Neural crest cell (in vitro differentiated cells): ENCODE measurements at regions not wholly inside any gene's neighbourhood (a gene's known extent, or its start where the extent isn't known, plus 50 kb on each side); places are given as distances from the start of the nearest gene placed in this dataset.

Experiments used
- DNase-seq: peaks from one replicate; pipeline ENCODE4 v3.0.0; 2021; ENCODE audit warnings: low read depth, mixed read lengths, low spot score
- H3K27ac Mint-ChIP-seq: one replicate; pipeline ENCODE4 v1.8.0; 2021; ENCODE audit warnings: mild to moderate bottlenecking, mixed read lengths; ENCODE audit not compliant: unreplicated experiment
- H3K27me3 Mint-ChIP-seq: 2 replicates; pipeline ENCODE4 v1.8.0; 2021; ENCODE audit warnings: low read depth, mild to moderate bottlenecking, mixed read lengths
- H3K36me3 Mint-ChIP-seq: 2 replicates; pipeline ENCODE4 v1.8.0; 2021; ENCODE audit warnings: low read depth, mild to moderate bottlenecking, mixed read lengths
- H3K4me1 Mint-ChIP-seq: 2 replicates; pipeline ENCODE4 v1.8.0; 2021; ENCODE audit warnings: mixed read lengths
- H3K4me3 Mint-ChIP-seq: one replicate; pipeline ENCODE4 v1.8.0; 2021; ENCODE audit warnings: mild to moderate bottlenecking, mixed read lengths
- H3K9me3 Mint-ChIP-seq: 2 replicates; pipeline ENCODE4 v1.8.0; 2021; ENCODE audit warnings: mixed read lengths
- CTCF ChIP-seq: fragments of 200-600 bp; sonication (generic); conservative IDR thresholded peaks from 2 replicates; pipeline ENCODE4 v1.5.0; 2021; ENCODE audit warnings: antibody characterized with exemption, mild to moderate bottlenecking

- no peak for DNase-seq
- peaks cover 5% of the 10 kb centered on the region for H3K9me3 Mint-ChIP-seq
- no peak overlapping the region for H3K4me3 Mint-ChIP-seq
Observed at GRCh38 chr13:74084375-74084935, 49.7 kb downstream of the KLF12 start.

GRCh38 chr13:74082741-74083160 lies 51.5 kb downstream of the KLF12 start:
- no peak for DNase-seq
- no peak for TF ChIP-seq CTCF
- no peaks in the 10 kb centered on the region for H3K27me3 Mint-ChIP-seq
- H3K9me3 Mint-ChIP-seq: peaks cover 5% of the 10 kb centered on the region
- H3K36me3 Mint-ChIP-seq: peaks cover 9% of the 10 kb centered on the region
- no peak overlapping the region for H3K27ac Mint-ChIP-seq
- H3K4me3 Mint-ChIP-seq: no peak overlapping the region
- peaks cover 32% of the 10 kb centered on the region for H3K4me1 Mint-ChIP-seq

More at GRCh38 chr13:74084375-74084935, 49.7 kb downstream of the KLF12 start:
- TF ChIP-seq CTCF: no peak
- Mint-ChIP-seq H3K36me3 (peaks cover 5% of the 10 kb centered on the region), H3K27me3 (no peaks in the 10 kb centered on the region), H3K27ac (no peak overlapping the region), H3K4me1 (peaks cover 41% of the 10 kb centered on the region)

GRCh38 chr13:74080762-74081161 lies 53.4 kb downstream of the KLF12 start:
- DNase-seq: no peak
- peaks cover 28% of the 10 kb centered on the region for H3K4me1 Mint-ChIP-seq
- TF ChIP-seq CTCF: no peak
- H3K36me3 Mint-ChIP-seq: peaks cover 9% of the 10 kb centered on the region
- peaks cover 5% of the 10 kb centered on the region for H3K9me3 Mint-ChIP-seq
- no peaks in the 10 kb centered on the region for H3K27me3 Mint-ChIP-seq
- no peak overlapping the region for H3K4me3 Mint-ChIP-seq
- H3K27ac Mint-ChIP-seq: no peak overlapping the region

GRCh38 chr13:74077792-74078191 lies 56.4 kb downstream of the KLF12 start:
- H3K27me3 Mint-ChIP-seq: no peaks in the 10 kb centered on the region
- no peak overlapping the region for H3K27ac Mint-ChIP-seq
- H3K36me3 Mint-ChIP-seq: peaks cover 10% of the 10 kb centered on the region
- TF ChIP-seq CTCF: no peak
- H3K4me3 Mint-ChIP-seq: no peak overlapping the region
- DNase-seq: no peak
- peaks cover 44% of the 10 kb centered on the region for H3K4me1 Mint-ChIP-seq
- H3K9me3 Mint-ChIP-seq: peaks cover 8% of the 10 kb centered on the region

GRCh38 chr13:74077375-74077774 lies 56.8 kb downstream of the KLF12 start:
- H3K27ac Mint-ChIP-seq: no peak overlapping the region
- H3K4me1 Mint-ChIP-seq: peaks cover 40% of the 10 kb centered on the region
- peaks cover 8% of the 10 kb centered on the region for H3K9me3 Mint-ChIP-seq
- no peak for DNase-seq
- TF ChIP-seq CTCF: no peak
- no peaks in the 10 kb centered on the region for H3K27me3 Mint-ChIP-seq
- peaks cover 11% of the 10 kb centered on the region for H3K36me3 Mint-ChIP-seq
- no peak overlapping the region for H3K4me3 Mint-ChIP-seq
